ENCODE measurements at regions not wholly inside any gene's neighbourhood (a gene's known extent, or its start where the extent isn't known, plus 50 kb on each side); places are given as distances from the start of the nearest gene placed in this dataset.

GRCh38 chr10:78740976-78741915 lies 327.5 kb upstream of the ZMIZ1 start:
- peaks cover 30 to 84% (median 61%) of the 10 kb centered on the region in 3 donors for H3K27me3 Mint-ChIP-seq
- no peak for DNase-seq
- H3K4me1 Mint-ChIP-seq: no peaks in the 10 kb centered on the region
- H3K9me3 Mint-ChIP-seq: peaks cover 0 to 9% (median 0%) of the 10 kb centered on the region in 7 donors
- H3K36me3 Mint-ChIP-seq: no peaks in the 10 kb centered on the region
- H3K27ac Mint-ChIP-seq: no peak overlapping the region
- peak overlapping the region in 1 of 8 donors; percentile 11 for H3K4me3 Mint-ChIP-seq
- no peak for ATAC-seq (ENCODE audit: low read depth in 2 of 2)

DNA sequence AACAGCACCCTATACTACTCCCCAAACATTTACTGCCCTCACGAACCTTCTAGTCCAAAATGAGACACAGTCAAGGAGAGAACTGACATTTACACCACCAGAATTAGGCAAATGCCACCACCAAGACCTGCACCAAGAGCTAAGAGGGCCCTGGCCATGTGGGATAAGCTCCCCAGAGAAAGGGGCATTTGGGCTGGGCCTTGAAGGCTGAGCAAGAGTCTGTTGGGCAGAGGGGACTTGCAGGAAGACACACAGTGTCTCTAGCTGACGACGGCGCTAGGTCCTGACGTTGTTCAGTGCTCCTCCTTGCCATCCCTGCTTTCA lies 326.4 kb upstream of the ZMIZ1 start:
- peaks cover 0 to 3% (median 0%) of the 10 kb centered on the region in 7 donors for H3K9me3 Mint-ChIP-seq
- no peak overlapping the region for H3K4me3 Mint-ChIP-seq
- no peaks in the 10 kb centered on the region for H3K36me3 Mint-ChIP-seq
- H3K27me3 Mint-ChIP-seq: peaks cover 31 to 85% (median 59%) of the 10 kb centered on the region in 3 donors
- DNase-seq (no peak), ATAC-seq (ENCODE audit: low read depth in 2 of 2) (no peak)
- no peak overlapping the region for H3K27ac Mint-ChIP-seq
- no peaks in the 10 kb centered on the region for H3K4me1 Mint-ChIP-seq

GRCh38 chr10:78742730-78743615 lies 325.8 kb upstream of the ZMIZ1 start:
- H3K4me3 Mint-ChIP-seq: no peak overlapping the region
- no peak for DNase-seq
- H3K27ac Mint-ChIP-seq: no peak overlapping the region

DNA sequence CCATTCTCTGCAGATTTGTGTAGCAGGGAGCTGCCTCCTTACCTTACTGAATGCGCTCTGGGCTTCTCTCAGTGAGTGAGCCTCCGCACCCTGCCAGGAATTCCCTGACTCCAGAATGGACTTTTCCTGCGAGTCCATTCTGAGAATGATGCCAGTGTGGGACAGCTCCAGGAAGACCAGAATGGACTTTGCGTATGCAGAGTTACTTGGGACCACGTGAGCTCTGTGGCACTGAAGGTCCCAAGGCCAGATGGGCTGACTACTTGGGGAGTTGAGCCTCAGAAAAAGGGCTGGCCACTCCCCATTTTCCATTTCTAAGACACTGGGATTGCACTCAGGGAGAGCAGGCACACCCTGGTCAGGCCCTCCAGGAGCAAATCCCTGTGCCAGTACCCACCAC lies 324.7 kb upstream of the ZMIZ1 start:
- DNase-seq: no peak
- Mint-ChIP-seq H3K27me3 (peaks cover 28 to 84% (median 59%) of the 10 kb centered on the region in 3 donors), H3K4me1 (no peaks in the 10 kb centered on the region), H3K4me3 (no peak overlapping the region), H3K27ac (no peak overlapping the region), H3K36me3 (no peaks in the 10 kb centered on the region), H3K9me3 (peaks cover 0 to 3% (median 0%) of the 10 kb centered on the region in 7 donors)
- no peak for ATAC-seq (ENCODE audit: low read depth in 2 of 2)

More at GRCh38 chr10:78742730-78743615, 325.8 kb upstream of the ZMIZ1 start:
- H3K4me1 Mint-ChIP-seq: no peaks in the 10 kb centered on the region
- H3K9me3 Mint-ChIP-seq: peaks cover 0 to 1% (median 0%) of the 10 kb centered on the region in 7 donors
- ATAC-seq (ENCODE audit: low read depth in 2 of 2): no peak
- H3K36me3 Mint-ChIP-seq: no peaks in the 10 kb centered on the region
- H3K27me3 Mint-ChIP-seq: peaks cover 27 to 84% (median 59%) of the 10 kb centered on the region in 3 donors

GRCh38 chr10:78744491-78745090 lies 324.2 kb upstream of the ZMIZ1 start:
- peaks cover 0 to 4% (median 0%) of the 10 kb centered on the region in 7 donors for H3K9me3 Mint-ChIP-seq
- ATAC-seq (ENCODE audit: low read depth in 2 of 2): no peak
- DNase-seq: no peak
- no peak overlapping the region for H3K27ac Mint-ChIP-seq
- no peak overlapping the region for H3K4me3 Mint-ChIP-seq
- peaks cover 29 to 84% (median 59%) of the 10 kb centered on the region in 3 donors for H3K27me3 Mint-ChIP-seq
- no peaks in the 10 kb centered on the region for H3K36me3 Mint-ChIP-seq
- H3K4me1 Mint-ChIP-seq: no peaks in the 10 kb centered on the region

GRCh38 chr10:78745441-78745840 lies 323.3 kb upstream of the ZMIZ1 start:
- Mint-ChIP-seq H3K27me3 (peaks cover 29 to 75% (median 52%) of the 10 kb centered on the region in 3 donors), H3K4me3 (no peak overlapping the region), H3K4me1 (no peaks in the 10 kb centered on the region), H3K9me3 (peaks cover 0 to 4% (median 0%) of the 10 kb centered on the region in 7 donors), H3K36me3 (no peaks in the 10 kb centered on the region), H3K27ac (peak overlapping the region in 1 of 6 donors; percentile 3)
- no peak for DNase-seq
- ATAC-seq (ENCODE audit: low read depth in 2 of 2): no peak

GRCh38 chr10:78746155-78746763 lies 322.5 kb upstream of the ZMIZ1 start:
- H3K27me3 Mint-ChIP-seq: peaks cover 29 to 75% (median 52%) of the 10 kb centered on the region in 3 donors
- ATAC-seq (ENCODE audit: low read depth in 2 of 2): no peak
- no peak overlapping the region for H3K27ac Mint-ChIP-seq
- peaks cover 0 to 4% (median 0%) of the 10 kb centered on the region in 7 donors for H3K9me3 Mint-ChIP-seq
- H3K4me3 Mint-ChIP-seq: peak overlapping the region in 1 of 8 donors; percentile 64
- DNase-seq: no peak
- H3K4me1 Mint-ChIP-seq: no peaks in the 10 kb centered on the region
- H3K36me3 Mint-ChIP-seq: no peaks in the 10 kb centered on the region

DNA sequence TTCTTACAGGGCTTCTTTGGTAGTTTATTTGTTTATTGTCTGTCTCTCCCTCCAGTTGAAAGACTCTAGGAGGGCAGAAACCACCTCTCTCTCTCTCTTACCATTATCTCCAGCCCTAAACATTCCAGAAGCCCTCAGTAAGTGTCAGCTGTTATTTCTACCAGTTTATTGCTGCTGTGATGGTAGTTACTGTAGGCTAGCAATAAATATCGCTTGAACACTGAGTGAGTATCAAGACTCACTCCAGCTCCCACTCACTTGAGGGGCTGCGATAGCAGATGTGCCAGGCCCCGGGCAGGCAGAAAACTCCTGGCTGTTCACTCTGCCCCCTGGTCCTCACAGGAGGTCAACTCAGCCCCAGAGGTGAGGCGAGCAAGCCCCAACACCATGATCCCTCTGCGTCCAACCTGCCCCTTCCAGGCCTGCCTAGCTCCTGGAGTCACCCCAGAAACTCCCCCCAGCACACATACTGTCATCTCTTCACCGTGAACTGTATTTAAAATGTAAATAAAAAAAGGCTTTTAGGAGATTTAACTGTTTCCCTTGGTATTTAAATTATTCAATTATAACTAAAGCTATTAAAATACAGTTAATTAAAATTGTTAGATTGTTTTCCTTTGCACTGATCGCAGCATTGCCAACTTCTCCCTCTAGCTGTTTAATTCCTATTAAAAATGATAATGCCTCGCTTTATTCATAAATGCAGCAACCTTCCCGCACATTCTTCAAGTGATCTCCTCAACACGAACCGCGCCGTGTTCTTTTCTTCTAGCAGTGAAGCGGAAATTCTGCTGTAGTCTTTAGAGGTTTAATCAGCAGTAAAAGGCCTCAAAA lies 321.1 kb upstream of the ZMIZ1 start:
- Mint-ChIP-seq H3K4me1 (no peaks in the 10 kb centered on the region), H3K36me3 (no peaks in the 10 kb centered on the region), H3K9me3 (peaks cover 0 to 4% (median 0%) of the 10 kb centered on the region in 7 donors), H3K4me3 (no peak overlapping the region), H3K27me3 (peaks cover 25 to 76% (median 53%) of the 10 kb centered on the region in 3 donors), H3K27ac (no peak overlapping the region)
- ATAC-seq (ENCODE audit: low read depth in 2 of 2): no peak
- no peak for DNase-seq

DNA sequence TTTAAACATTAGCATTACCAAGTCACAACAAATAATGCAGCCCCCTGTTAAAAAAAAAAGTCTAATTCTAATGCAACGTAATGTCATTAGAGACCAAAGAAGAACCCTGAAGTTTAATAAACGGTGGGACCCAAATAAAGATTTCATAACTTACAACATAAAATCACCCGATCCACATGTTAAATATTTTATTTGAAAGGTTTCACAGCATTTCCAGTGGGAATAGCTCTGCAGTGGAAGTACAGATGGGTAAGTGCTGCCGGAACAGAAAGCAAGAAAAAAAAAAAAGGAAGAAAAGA lies 320.6 kb upstream of the ZMIZ1 start:
- Mint-ChIP-seq H3K9me3 (peaks cover 0 to 4% (median 0%) of the 10 kb centered on the region in 7 donors), H3K27me3 (peaks cover 30 to 80% (median 58%) of the 10 kb centered on the region in 3 donors), H3K36me3 (no peaks in the 10 kb centered on the region), H3K4me3 (no peak overlapping the region), H3K4me1 (no peaks in the 10 kb centered on the region), H3K27ac (no peak overlapping the region)
- DNase-seq (no peak), ATAC-seq (ENCODE audit: low read depth in 2 of 2) (no peak)

GRCh38 chr10:78749200-78749599 lies 319.6 kb upstream of the ZMIZ1 start:
- H3K4me1 Mint-ChIP-seq: peaks cover 0 to 2% (median 0%) of the 10 kb centered on the region in 3 donors
- H3K27ac Mint-ChIP-seq: no peak overlapping the region
- peaks cover 0 to 4% (median 0%) of the 10 kb centered on the region in 7 donors for H3K9me3 Mint-ChIP-seq
- no peaks in the 10 kb centered on the region for H3K36me3 Mint-ChIP-seq
- peaks cover 40 to 81% (median 60%) of the 10 kb centered on the region in 3 donors for H3K27me3 Mint-ChIP-seq
- no peak overlapping the region for H3K4me3 Mint-ChIP-seq
- DNase-seq: no peak
- ATAC-seq (ENCODE audit: low read depth in 2 of 2): no peak

DNA sequence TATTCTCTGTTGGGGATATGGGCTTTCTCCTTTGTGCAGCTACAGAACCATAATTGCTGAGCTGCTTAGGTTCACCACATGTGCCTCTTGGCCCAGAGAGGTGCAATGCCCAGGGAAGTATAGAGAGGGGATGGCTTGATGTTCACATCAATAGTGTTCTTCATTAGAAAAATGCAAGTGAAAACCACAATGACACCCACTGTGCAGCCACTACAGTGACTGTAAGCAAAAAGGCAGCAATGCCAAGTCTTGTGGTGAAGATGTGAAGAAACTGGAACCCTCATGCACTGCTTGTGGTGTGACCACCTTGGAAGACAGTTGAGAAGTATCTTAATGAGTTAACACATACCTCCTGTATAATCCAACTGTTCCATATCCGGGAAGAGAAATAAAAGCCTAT lies 318.9 kb upstream of the ZMIZ1 start:
- Mint-ChIP-seq H3K4me3 (no peak overlapping the region), H3K4me1 (peaks cover 0 to 4% (median 0%) of the 10 kb centered on the region in 3 donors), H3K36me3 (no peaks in the 10 kb centered on the region)

DNA sequence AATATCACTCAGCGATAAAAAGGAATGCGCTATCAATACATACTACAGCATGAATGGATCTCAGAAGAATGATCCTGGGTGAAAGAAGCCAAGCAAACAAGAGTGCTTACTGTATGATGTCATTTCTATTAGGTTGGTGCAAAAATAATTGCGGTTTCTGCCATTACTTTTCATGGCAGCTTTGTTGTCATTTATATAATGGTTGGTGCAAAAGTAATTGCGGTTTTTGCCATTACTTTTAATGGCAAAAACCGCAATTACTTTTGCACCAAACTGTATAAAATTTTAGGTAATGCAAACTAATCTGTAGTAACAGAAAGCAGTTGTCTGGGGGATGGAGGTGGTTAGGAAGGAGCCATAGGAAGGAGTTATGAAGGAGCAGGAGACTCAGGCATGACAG lies 318.3 kb upstream of the ZMIZ1 start:
- peaks cover 0 to 4% (median 0%) of the 10 kb centered on the region in 3 donors for H3K4me1 Mint-ChIP-seq
- no peak overlapping the region for H3K4me3 Mint-ChIP-seq
- no peak for DNase-seq
- H3K9me3 Mint-ChIP-seq: peaks cover 0 to 4% (median 0%) of the 10 kb centered on the region in 7 donors
- no peak for ATAC-seq (ENCODE audit: low read depth in 2 of 2)
- peaks cover 43 to 73% (median 53%) of the 10 kb centered on the region in 3 donors for H3K27me3 Mint-ChIP-seq
- H3K36me3 Mint-ChIP-seq: no peaks in the 10 kb centered on the region
- no peak overlapping the region for H3K27ac Mint-ChIP-seq

More for the DNA sequence above, 318.9 kb upstream of the ZMIZ1 start:
- H3K27me3 Mint-ChIP-seq: peaks cover 43 to 78% (median 58%) of the 10 kb centered on the region in 3 donors
- no peak overlapping the region for H3K27ac Mint-ChIP-seq
- DNase-seq (no peak), ATAC-seq (ENCODE audit: low read depth in 2 of 2) (no peak)
- peaks cover 0 to 4% (median 0%) of the 10 kb centered on the region in 7 donors for H3K9me3 Mint-ChIP-seq

All from naive B cell (primary cell).